HG03439 (cell line): ENCODE measurements at regions not wholly inside any gene's neighbourhood (a gene's known extent, or its start where the extent isn't known, plus 50 kb on each side); places are given as distances from the start of the nearest gene placed in this dataset.

Experiments used
- ATAC-seq: cut with Tn5 transposase; IDR thresholded peaks from one replicate; pipeline ENCODE4 v1.9.1; 2021; ENCODE audit warnings: mild to moderate bottlenecking, moderate library complexity; ENCODE audit not compliant: unreplicated experiment

DNA sequence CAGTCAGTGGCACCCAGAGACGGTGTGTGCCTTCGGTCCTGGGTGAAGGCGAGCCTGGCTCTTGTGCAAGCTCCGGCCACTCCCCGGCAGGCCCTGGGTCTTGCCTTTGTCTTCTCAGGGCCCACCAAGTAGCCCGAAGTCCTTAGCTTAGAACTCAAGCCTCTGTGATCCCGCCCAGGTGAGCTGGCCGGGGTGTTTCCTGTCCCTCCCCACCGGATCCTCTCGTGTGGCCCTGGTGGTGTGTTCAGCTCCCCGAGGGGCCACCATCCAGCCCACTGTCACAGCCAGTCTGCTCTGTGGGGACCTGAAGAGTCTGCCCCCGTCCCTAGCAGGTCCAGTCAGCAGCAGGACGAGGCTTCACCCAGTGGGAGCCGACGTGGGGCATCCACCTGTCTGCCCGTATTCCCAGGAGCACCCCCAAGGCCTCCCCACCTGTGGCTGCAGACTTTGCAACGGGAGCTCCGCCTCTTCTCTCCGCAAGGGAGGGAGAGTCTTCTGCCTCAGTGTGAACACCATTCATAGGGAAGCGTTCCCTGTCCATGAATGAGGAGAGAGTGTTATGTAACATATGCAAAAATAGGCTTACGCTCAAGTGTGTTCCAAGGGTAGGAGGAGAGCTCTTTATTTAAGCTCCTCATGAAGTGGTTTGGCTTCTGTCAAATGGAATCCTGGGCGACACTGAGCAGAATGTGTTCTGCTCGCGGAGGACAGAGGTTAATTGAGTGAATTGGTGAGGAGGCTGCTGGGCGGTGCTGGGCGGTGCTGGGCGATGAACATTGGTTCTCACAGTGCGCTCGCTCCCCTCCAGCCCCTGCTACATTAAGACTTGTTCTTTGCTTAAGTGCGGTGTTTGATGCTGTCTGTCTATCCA, 108.9 kb downstream of the CRYAA start:
- no peak for ATAC-seq

DNA sequence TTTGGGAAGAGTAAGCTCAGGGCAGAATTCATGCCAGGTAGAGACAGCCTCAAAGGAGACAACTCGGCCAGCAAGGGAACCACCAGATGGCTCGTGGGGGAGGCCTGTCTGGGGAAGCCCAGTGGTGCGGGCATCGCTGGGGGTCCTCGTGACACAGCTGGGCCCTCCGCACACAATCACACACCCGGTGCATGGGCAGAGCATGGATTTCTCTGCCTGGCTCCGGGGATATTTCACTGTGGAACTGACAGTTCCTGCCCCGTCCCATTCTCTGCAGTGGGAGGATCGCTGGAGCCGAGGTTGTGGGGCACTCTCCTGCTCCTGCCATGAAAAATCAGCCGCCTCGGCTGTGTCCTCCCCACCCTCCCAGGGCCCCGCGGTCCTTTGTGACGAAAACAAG, 108.0 kb downstream of the CRYAA start:
- no peak for ATAC-seq

DNA sequence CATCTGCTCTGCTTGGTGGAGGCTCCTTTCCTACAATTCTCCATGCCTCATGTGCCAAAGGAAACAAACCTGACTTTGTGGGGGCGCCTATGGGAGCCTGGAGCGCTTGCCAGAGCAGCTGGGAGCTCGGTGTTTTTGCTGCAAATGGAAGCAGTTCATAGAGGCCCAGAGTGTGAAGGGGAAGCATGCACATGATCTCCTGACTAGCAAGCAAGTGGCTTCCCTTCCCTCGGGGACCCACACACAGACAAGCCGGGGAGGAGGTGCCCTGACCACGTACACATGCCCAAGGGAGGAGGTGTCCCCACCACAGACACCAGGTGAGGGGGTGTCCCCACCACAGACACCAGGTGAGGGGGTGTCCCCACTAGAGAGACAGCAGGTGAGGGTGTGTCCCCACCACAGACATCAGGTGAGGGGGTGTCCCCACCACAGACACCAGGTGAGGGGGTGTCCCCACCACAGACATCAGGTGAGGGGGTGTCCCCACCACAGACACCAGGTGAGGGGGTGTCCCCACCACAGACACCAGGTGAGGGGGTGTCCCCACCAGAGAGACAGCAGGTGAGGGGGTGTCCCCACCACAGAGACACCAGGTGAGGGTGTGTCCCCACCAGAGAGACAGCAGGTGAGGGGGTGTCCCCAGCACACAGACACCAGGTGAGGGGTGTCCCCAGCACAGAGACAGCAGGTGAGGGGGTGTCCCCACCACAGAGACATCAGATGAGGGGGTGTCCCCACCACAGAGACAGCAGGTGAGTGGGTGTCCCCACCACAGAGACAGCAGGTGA, 106.8 kb downstream of the CRYAA start:
- ATAC-seq: no peak

DNA sequence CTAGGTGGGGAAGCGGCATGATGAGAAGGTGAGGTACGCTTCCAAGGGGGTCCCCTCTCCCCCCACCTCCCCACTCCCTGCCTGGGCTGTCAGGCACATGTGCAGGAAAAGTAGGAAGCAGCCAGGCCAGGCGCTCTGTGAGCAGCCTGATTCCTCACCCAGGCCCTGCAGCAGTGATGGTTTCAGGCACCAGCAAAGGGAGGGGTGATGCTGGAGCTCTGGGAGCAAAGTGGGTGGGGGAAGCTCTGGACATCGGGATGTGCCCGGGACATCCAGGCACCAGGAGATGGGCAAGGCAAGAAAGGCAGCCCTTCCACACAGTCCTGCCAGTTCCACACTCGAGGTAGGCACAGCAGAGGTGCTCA, 106.1 kb downstream of the CRYAA start:
- no peak for ATAC-seq

DNA sequence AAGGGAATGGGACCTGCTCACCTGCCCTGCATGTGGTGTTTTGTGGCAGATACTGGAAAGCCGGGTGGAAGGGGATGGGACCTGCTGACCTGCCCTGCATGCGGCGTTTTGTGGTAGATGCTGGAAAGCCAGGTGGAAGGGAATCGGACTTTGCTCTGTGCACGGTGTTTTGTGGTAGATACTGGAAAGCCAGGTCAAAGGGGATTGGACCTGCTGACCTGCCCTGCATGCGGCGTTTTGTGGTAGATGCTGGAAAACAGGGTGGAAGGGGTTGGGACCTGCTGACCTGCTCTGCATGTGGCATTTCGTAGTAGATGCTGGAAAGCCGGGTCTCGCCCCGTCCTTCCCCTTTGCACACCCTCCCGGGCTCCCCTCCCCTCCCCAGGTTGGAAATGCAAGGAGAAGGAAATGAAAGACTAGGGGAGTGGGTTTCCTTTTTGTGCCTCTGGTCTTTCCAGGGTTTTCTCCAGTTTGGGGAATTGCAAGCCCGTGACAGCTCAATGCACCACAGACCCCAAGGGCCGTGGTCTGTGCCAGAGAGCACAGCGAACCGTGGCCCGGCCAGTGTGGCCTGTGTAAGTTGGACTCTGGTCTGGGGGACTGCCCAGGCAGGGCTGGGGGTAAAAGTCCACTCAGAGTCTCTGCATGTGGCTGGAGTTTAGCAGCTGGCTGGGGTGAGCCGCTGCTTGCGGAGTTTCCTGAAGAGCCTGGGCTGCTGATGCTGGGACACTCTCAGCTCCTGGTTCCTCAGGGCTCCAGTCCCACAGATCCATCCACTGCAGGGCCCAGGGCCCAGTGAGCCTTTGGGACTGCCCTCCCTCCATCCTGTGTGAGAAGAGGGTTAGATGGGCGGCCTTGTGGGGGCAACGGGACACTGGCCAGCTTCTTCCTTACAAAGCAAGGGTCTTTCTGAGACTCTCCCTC, 105.5 kb downstream of the CRYAA start:
- no peak for ATAC-seq

GRCh38 chr21:43273708-43274021, 104.9 kb downstream of the CRYAA start:
- no peak for ATAC-seq

GRCh38 chr21:43273016-43273707, 104.4 kb downstream of the CRYAA start:
- ATAC-seq: no peak

DNA sequence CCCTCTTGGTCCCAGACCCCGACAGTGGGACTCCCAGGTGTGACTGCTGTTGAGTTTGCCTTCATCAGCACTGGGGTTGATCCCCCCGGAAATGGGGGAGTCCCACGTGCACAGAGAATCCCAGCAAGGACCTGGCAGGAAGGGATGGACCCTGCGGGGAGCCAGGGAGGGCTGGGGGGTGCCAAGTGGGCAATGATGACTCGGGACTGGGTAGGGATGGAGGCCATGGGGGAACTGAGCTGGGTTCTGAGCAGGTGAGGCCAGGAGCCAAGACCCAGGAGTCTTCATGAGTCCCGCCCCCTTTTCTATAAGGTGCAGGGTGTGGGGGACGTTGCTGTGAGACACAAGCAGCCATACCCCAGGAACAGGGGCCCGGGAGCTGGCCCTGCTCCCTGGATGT, 103.8 kb downstream of the CRYAA start:
- ATAC-seq: no peak

DNA sequence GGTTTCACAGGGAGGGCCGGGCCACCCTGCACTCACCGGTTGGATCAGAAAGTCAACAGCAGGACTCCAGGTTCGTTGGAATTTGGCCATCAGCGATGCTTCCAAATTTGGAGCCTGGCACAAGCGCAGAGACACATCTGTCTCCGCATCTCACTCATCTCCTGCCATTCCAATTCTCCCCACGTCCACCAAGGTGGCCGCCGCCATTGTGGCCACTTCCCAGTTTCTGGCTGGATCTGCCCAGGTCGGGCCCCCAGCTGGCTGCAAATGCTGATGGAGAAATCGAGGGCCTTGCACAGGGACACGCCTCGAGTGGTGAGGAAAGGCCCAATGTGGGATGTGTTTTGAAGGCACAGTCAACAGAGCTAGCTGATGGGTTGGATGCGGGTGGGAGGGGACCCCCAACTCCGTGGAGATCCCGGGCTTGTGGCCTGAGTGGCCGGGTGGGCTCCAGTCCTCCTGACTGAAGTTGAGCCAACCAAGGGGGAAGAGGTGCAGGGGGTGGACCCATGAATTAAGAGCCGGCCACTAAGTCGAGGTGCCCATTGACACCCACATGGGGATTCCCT, 102.7 kb downstream of the CRYAA start:
- ATAC-seq: no peak

GRCh38 chr21:43270800-43271301, 102.0 kb downstream of the CRYAA start:
- no peak for ATAC-seq

GRCh38 chr21:43269957-43270705, 101.3 kb downstream of the CRYAA start:
- no peak for ATAC-seq

GRCh38 chr21:43269440-43269839, 100.6 kb downstream of the CRYAA start:
- no peak for ATAC-seq

DNA sequence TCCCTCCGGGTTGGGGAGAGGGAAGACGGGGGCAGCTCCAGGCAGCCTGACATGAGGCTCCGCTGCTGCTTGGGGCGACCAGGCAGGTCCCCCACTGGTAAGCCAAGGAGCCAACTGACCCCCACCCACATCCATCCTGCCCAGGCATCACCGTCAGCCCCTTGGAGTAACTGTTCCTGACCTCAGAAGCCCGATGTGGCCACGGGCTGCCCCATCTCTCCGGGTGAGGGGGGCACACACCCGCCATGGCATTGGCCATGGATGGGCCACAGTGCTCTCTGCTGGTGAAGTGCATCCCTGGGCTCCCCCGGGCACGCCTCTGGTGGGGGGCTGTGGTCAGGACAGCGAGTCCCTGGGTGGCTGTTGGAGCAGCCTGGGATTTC, 100.0 kb downstream of the CRYAA start:
- ATAC-seq: no peak

- ATAC-seq: no peak
These were observed 99.4 kb downstream of the CRYAA start for GRCh38 chr21:43268086-43268803.

DNA sequence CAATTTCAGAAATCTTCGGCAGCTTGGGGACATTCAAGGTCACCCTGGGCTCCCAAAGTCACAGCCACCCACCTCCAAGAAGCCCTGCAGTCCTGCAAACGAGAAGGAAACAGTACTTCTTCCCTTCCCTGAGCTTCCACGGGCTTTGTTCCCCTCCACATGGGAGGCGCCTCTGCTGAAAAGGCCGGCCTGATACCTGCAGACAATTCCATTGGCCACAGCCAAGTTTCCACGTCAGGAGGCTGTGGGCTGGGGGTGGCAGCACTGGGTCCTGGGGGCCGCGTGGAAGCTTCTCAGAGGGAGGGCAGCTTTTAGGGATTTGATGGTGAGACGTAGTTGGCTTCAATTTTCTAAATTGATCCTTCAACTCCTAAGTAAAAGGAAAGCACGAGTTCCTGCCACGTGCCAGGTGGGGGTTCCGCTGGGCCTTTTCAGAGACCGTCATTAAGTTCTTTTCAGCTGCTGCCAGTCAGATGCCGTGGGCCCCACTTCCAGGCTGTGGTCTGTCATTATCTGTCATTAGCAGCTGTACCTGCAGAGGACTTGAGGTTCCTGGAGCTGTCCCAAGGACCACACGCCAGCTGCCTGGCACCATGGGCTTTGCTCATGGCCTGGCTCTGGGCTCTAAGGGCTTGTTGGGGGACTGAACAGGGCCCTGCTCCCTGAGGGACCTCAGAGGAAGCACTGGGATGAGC, 98.7 kb downstream of the CRYAA start:
- no peak for ATAC-seq

- ATAC-seq: no peak
These were observed 97.7 kb downstream of the CRYAA start for GRCh38 chr21:43266534-43266933.

- ATAC-seq: no peak
These were observed 93.6 kb downstream of the CRYAA start for GRCh38 chr21:43262427-43262826.
